Erythroblast (primary cell): ENCODE measurements at regions not wholly inside any gene's neighbourhood (a gene's known extent, or its start where the extent isn't known, plus 50 kb on each side); places are given as distances from the start of the nearest gene placed in this dataset.

Experiments
- GATA1 ChIP-seq: IDR thresholded peaks from 2 replicates; pipeline ENCODE4 v1.6.1; 2011; ENCODE audit warnings: low read depth, mild to moderate bottlenecking, control low read depth, low read length, moderate library complexity
- POLR2A ChIP-seq: IDR thresholded peaks from 2 replicates; pipeline ENCODE4 v1.6.1; 2011; ENCODE audit warnings: mild to moderate bottlenecking, low read length

DNA sequence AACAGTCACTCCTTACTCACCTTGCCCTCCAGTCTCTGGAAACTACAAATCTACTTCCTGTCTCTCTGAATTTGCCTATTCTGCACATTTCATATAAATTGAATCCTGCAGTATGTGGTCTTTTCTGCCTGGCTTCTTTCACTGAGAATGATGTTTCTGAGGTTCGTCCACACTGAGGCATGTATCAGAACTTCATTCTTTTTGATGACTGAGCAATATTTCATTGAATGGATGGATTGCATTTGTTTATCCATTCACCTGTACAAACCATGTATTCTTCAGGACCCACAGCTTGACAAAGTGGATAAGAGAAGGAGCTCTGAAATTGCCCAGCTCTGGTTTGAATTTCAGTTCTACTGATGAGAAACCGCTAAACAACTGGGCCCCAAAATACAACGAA lies 118.9 kb upstream of the ARRDC4 start:
- TF ChIP-seq POLR2A (no peak), GATA1 (no peak)
